ENCODE measurements at regions not wholly inside any gene's neighbourhood (a gene's known extent, or its start where the extent isn't known, plus 50 kb on each side); places are given as distances from the start of the nearest gene placed in this dataset.

- TF ChIP-seq POLR2A (IDR thresholded peaks at IDR 0.05; ENCODE audit: low read length), result no peak
- TF ChIP-seq GATA1 (IDR thresholded peaks at IDR 0.05; ENCODE audit: low read depth, low read length), result no peak
Observed at GRCh38 chr3:128561504-128561903, 68.5 kb upstream of the GATA2 start.
